ENCODE measurements at regions not wholly inside any gene's neighbourhood (a gene's known extent, or its start where the extent isn't known, plus 50 kb on each side); places are given as distances from the start of the nearest gene placed in this dataset.
"Not testable (repeated sequence)": the region's sequence is repeated elsewhere in the genome, so short reads cannot be mapped to it uniquely, and the experiment has no call there.

DNA sequence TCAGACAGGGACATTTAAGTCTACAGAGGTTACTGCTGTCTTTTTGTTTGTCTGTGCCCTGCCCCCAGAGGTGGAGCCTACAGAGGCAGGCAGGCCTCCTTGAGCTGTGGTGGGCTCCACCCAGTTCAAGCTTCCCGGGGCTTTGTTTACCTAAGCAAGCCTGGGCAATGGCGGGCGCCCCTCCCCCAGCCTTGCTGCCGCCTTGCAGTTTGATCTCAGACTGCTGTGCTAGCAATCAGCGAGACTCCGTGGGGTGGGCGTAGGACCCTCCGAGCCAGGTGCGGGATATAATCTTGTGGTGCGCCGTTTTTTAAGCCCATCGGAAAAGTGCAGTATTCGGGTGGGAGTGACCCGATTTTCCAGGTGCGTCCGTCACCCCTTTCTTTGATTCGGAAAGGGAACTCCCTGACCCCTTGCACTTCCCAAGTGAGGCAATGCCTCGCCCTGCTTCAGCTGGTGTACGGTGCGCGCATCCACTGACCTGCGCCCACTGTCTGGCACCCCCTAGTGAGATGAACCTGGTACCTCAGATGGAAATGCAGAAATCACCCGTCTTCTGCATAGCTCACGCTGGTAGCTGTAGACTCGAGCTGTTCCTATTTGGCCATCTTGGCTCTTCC is 134.1 kb upstream of the KITLG start:
- not testable (repeated sequence) for H3K36me3 ChIP-seq (replicated peaks; ENCODE audit: control insufficient read depth, insufficient read depth, low read length); DNase-seq; H3K27me3 ChIP-seq (ENCODE audit: control insufficient read depth, insufficient read depth, low read length)
- H3K4me3 ChIP-seq (ENCODE audit: insufficient read depth, low read depth, low read length) = peak overlapping the region; percentile 27; the same call in 1 of the 2 replicates

- Histone ChIP-seq H3K4me3 (ENCODE audit: insufficient read depth, low read depth, low read length) (no peak overlapping the region), H3K27me3 (ENCODE audit: control insufficient read depth, insufficient read depth, low read length) (no peaks in the 10 kb centered on the region)
- DNase-seq = no peak
Observed at GRCh38 chr12:88707800-88708199, 127.5 kb upstream of the KITLG start.

DNA sequence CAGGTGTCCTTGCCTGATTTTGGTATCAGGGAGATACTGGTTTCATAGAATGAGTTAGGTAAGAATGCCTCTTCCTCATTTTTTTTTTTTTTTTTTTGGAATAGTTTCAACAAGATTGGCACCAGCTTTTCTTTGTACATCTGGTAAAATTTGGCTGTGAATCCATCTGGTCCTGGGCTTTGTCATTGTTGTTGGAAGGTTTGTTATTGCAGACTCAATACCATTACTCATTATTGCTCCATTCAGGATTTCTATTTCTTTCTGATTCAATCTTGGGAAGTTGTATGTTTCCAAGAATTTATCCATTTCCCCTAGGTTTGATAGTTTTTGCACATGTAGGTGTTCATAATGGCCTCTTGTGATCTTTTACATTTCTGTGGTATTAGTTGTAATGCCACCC is 126.0 kb upstream of the KITLG start:
- Histone ChIP-seq H3K36me3 (replicated peaks; ENCODE audit: control insufficient read depth, insufficient read depth, low read length) (no peaks in the 10 kb centered on the region), H3K4me3 (ENCODE audit: insufficient read depth, low read depth, low read length) (no peak overlapping the region), H3K27me3 (ENCODE audit: control insufficient read depth, insufficient read depth, low read length) (no peaks in the 10 kb centered on the region)
- DNase-seq = no peak

More at GRCh38 chr12:88707800-88708199, 127.5 kb upstream of the KITLG start:
- H3K36me3 ChIP-seq (replicated peaks; ENCODE audit: control insufficient read depth, insufficient read depth, low read length) = no peaks in the 10 kb centered on the region

- no peak for DNase-seq
- Histone ChIP-seq H3K27me3 (ENCODE audit: control insufficient read depth, insufficient read depth, low read length) (no peaks in the 10 kb centered on the region), H3K4me3 (ENCODE audit: insufficient read depth, low read depth, low read length) (no peak overlapping the region), H3K36me3 (replicated peaks; ENCODE audit: control insufficient read depth, insufficient read depth, low read length) (no peaks in the 10 kb centered on the region)
Observed at GRCh38 chr12:88703790-88704189, 123.5 kb upstream of the KITLG start.

GRCh38 chr12:88698471-88698870 is 118.2 kb upstream of the KITLG start:
- no peak for DNase-seq
- Histone ChIP-seq H3K27me3 (ENCODE audit: control insufficient read depth, insufficient read depth, low read length) (no peaks in the 10 kb centered on the region), H3K4me3 (ENCODE audit: insufficient read depth, low read depth, low read length) (no peak overlapping the region), H3K36me3 (replicated peaks; ENCODE audit: control insufficient read depth, insufficient read depth, low read length) (no peaks in the 10 kb centered on the region)

- DNase-seq = no peak
- Histone ChIP-seq H3K36me3 (replicated peaks; ENCODE audit: control insufficient read depth, insufficient read depth, low read length) (no peaks in the 10 kb centered on the region), H3K27me3 (ENCODE audit: control insufficient read depth, insufficient read depth, low read length) (no peaks in the 10 kb centered on the region), H3K4me3 (ENCODE audit: insufficient read depth, low read depth, low read length) (no peak overlapping the region)
Observed at GRCh38 chr12:88693837-88694445, 113.7 kb upstream of the KITLG start.

DNA sequence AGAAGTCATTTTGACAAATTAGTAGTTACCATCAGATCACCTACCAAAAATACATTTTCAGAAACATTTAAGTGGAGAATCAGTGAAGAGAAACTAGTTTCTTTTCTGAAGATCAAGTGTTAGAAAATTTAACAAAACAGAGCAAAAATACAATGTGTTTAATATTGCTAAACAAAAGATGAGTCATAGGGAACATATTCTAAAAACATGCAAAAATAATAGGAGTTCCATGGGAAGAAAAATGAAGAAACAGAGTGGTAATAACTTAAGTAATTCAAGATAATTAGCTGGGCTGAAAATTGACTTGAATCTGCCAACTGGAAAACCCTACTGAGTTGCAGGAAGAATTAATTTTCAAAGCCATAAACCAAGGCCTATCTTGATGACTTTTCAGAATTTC is 111.5 kb upstream of the KITLG start:
- no peak for DNase-seq
- Histone ChIP-seq H3K36me3 (replicated peaks; ENCODE audit: control insufficient read depth, insufficient read depth, low read length) (no peaks in the 10 kb centered on the region), H3K27me3 (ENCODE audit: control insufficient read depth, insufficient read depth, low read length) (no peaks in the 10 kb centered on the region), H3K4me3 (ENCODE audit: insufficient read depth, low read depth, low read length) (no peak overlapping the region)

DNA sequence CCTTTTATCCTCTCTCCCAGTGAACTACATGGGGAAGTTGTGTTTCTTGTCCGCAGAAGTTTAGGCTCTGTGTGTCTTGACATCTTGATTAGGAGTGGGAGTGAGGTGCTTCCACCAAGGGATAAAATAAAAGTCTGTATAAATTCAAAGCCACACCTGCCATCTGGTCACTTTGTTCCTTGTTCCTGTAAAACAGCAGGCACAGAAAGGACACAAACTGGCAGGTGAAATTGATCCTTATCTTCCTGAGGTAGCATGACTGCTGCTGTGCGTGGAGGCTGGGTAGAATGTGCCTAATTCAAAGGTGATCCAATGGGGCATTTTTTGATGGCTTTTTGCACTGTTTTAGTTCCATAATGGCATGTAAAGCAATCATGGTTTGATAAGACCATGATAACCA is 104.3 kb upstream of the KITLG start:
- Histone ChIP-seq H3K27me3 (ENCODE audit: control insufficient read depth, insufficient read depth, low read length) (no peaks in the 10 kb centered on the region), H3K36me3 (replicated peaks; ENCODE audit: control insufficient read depth, insufficient read depth, low read length) (no peaks in the 10 kb centered on the region), H3K4me3 (ENCODE audit: insufficient read depth, low read depth, low read length) (no peak overlapping the region)
- no peak for DNase-seq

DNA sequence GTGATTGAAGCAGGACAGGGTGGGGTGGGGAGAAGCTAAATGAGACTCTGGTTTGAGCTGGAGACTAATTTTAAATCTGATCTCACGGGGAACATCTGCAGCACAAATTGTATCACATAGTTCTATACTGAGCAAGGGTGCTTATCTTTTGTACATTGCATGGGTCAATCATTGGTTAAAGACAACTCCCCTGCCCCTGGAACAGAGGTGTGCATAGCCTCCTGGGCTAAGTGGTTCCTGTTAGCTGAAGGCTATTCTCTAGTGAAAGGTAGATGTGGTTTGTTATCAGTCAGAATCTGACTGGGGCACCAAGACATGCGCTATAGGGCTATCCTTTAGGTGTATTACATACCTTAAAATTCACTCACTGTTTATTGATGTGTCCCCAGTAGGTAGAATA is 103.9 kb upstream of the KITLG start:
- H3K27me3 ChIP-seq (ENCODE audit: control insufficient read depth, insufficient read depth, low read length) = no peaks in the 10 kb centered on the region
- H3K36me3 ChIP-seq (replicated peaks; ENCODE audit: control insufficient read depth, insufficient read depth, low read length) = no peaks in the 10 kb centered on the region
- no peak for DNase-seq
- H3K4me3 ChIP-seq (ENCODE audit: insufficient read depth, low read depth, low read length) = no peak overlapping the region

DNA sequence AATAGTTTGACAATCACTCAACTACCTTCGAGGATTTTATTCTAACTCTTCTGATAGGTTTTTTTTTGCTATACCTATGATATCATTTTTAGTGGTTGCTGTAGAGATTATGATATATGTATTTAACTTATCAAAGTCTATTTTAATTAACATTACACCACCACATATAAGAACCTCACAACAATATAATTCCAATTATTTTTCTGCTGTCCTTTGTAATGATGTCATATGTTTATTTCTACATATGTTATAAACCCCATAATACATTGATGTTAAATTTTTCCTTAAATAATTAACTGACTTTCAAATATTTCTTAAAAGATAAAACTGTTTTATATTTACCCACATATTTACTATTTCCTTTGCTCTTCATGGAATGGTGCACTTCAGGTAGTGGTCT is 103.4 kb upstream of the KITLG start:
- no peak for DNase-seq
- Histone ChIP-seq H3K4me3 (ENCODE audit: insufficient read depth, low read depth, low read length) (no peak overlapping the region), H3K36me3 (replicated peaks; ENCODE audit: control insufficient read depth, insufficient read depth, low read length) (no peaks in the 10 kb centered on the region), H3K27me3 (ENCODE audit: control insufficient read depth, insufficient read depth, low read length) (no peaks in the 10 kb centered on the region)

DNA sequence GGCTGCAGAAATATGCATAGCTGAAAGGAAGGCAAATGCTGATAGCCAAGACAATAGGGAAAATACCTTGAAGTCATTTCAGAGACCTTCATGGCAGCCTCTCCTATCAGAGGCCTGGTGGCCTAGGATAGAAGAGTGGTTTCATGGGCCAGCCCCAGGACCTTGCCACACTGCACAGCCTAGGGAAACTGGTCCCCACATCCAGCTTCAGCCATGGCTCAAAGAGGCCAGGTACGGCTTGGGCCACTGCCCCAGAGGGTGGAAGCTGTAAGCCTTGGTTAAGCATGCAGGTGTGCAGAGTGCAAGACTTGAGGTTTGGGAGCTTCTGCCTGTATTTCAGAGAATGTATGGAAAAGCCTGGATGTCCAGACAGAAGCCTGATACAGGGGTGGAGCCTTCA is 101.0 kb upstream of the KITLG start:
- Histone ChIP-seq H3K4me3 (ENCODE audit: insufficient read depth, low read depth, low read length) (no peak overlapping the region), H3K27me3 (ENCODE audit: control insufficient read depth, insufficient read depth, low read length) (no peaks in the 10 kb centered on the region), H3K36me3 (replicated peaks; ENCODE audit: control insufficient read depth, insufficient read depth, low read length) (no peaks in the 10 kb centered on the region)
- DNase-seq = no peak

DNA sequence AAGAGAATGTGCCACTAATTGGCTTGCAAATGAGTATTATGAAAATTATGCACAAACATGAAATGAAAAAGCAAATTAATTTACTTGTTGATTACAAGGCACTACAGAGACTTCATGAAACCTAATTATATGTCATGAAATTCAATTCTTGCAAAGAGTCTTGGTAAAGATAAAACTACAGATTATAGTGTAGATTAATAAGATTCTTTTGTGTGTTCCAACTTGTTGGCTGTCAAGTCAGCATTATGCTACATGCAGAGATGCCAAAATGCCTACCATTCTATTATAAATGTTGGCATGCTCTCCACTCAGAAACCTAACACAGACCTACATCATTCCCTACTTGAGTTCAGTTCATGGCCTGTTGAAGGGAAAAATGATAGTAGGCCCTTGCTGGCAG is 97.2 kb upstream of the KITLG start:
- no peak for DNase-seq
- no peak overlapping the region for H3K4me3 ChIP-seq (ENCODE audit: insufficient read depth, low read depth, low read length)
- no peaks in the 10 kb centered on the region for H3K27me3 ChIP-seq (ENCODE audit: control insufficient read depth, insufficient read depth, low read length)
- H3K36me3 ChIP-seq (replicated peaks; ENCODE audit: control insufficient read depth, insufficient read depth, low read length) = no peaks in the 10 kb centered on the region

DNA sequence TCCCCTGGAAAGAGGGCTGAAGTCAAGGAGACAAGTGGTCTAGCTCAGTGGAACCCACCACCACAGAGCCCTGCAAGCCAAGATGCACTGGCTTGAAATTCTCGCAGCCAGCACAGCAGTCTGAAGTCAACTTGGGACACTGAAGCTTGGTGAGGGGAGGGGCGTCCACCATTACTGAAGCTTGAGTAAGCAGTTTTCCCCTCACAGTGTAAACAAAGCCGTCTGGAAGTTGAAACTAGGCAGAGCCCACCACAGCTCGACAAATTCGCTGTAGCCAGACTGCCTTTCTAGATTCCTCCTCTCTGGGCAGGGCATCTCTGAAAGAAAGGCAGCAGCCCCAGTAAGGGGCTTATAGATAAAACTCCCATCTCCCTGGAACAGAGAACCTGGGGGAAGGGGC is 87.3 kb upstream of the KITLG start:
- DNase-seq; H3K27me3 ChIP-seq (ENCODE audit: control insufficient read depth, insufficient read depth, low read length); H3K36me3 ChIP-seq (replicated peaks; ENCODE audit: control insufficient read depth, insufficient read depth, low read length); H3K4me3 ChIP-seq (ENCODE audit: insufficient read depth, low read depth, low read length): not testable (repeated sequence)

GRCh38 chr12:88665071-88665470 is 84.8 kb upstream of the KITLG start:
- H3K36me3 ChIP-seq (replicated peaks; ENCODE audit: control insufficient read depth, insufficient read depth, low read length) = no peaks in the 10 kb centered on the region
- no peaks in the 10 kb centered on the region for H3K27me3 ChIP-seq (ENCODE audit: control insufficient read depth, insufficient read depth, low read length)
- no peak overlapping the region for H3K4me3 ChIP-seq (ENCODE audit: insufficient read depth, low read depth, low read length)
- DNase-seq = no peak

DNA sequence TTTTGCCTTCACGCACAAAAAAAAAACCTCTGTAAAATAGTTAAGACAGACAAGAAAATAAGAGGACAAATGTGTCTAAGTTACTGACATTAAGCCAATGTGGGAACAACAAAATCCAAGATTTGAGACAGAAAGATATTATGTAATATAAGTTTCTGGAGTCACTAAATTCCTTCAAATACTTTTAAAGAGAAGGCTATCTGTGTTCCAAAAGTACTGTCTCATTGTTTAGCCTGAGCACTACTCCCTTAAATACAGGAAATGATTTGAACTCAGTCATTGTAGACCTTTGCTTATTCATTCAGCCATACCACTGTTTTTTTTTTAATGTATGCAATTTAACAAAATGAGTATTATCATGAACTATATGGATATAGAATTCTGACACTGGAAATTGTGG is 82.7 kb upstream of the KITLG start:
- Histone ChIP-seq H3K4me3 (ENCODE audit: insufficient read depth, low read depth, low read length) (no peak overlapping the region), H3K27me3 (ENCODE audit: control insufficient read depth, insufficient read depth, low read length) (no peaks in the 10 kb centered on the region), H3K36me3 (replicated peaks; ENCODE audit: control insufficient read depth, insufficient read depth, low read length) (no peaks in the 10 kb centered on the region)
- DNase-seq = no peak

- H3K4me3 ChIP-seq (ENCODE audit: insufficient read depth, low read depth, low read length) = no peak overlapping the region
- no peak for DNase-seq
- no peaks in the 10 kb centered on the region for H3K36me3 ChIP-seq (replicated peaks; ENCODE audit: control insufficient read depth, insufficient read depth, low read length)
- no peaks in the 10 kb centered on the region for H3K27me3 ChIP-seq (ENCODE audit: control insufficient read depth, insufficient read depth, low read length)
Observed at GRCh38 chr12:88662093-88662492, 81.8 kb upstream of the KITLG start.
